Fibroblast of the aortic adventitia (primary cell): ENCODE measurements at regions not wholly inside any gene's neighbourhood (a gene's known extent, or its start where the extent isn't known, plus 50 kb on each side); places are given as distances from the start of the nearest gene placed in this dataset.

Experiments
- DNase-seq: peaks from one replicate; pipeline ENCODE4 v3.0.0-alpha.2; 2010; ENCODE audit warnings: low read depth
- H3K4me3 ChIP-seq: 2 replicates; pipeline ENCODE4 v1.5.1; 2011; ENCODE audit warnings: low read depth, mild to moderate bottlenecking, control low read depth, low read length, moderate library complexity
- TF ChIP-seq, protein P1 (sequence below): IDR thresholded peaks from 2 replicates; pipeline ENCODE4 v1.5.1; 2011; ENCODE audit warnings: mild to moderate bottlenecking, low read length, control low read depth, inconsistent platforms; ENCODE audit not compliant: insufficient read depth

DNA sequence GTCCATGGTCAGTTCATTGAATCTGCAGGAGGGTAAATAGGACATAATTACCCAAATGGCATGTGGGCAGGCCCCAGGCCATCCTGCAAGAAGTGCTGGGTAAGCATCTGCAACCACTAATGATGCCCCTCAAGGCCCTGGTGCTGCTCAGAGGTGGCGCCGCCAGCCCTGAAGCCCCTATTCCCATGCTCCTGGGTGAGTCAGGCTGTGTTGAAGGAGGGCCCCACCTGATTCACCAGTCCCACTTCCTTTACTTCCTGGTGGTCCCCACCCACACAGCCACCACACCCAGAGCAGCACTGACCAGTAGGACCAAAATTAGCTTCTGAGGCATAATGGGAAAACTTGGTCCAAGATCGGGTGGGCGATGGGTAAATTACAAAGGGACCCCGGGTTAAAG, 120.4 kb upstream of the SPRY4 start:
- no peak overlapping the region for H3K4me3 ChIP-seq
- DNase-seq, result no peak
- TF ChIP-seq, protein P1, sequence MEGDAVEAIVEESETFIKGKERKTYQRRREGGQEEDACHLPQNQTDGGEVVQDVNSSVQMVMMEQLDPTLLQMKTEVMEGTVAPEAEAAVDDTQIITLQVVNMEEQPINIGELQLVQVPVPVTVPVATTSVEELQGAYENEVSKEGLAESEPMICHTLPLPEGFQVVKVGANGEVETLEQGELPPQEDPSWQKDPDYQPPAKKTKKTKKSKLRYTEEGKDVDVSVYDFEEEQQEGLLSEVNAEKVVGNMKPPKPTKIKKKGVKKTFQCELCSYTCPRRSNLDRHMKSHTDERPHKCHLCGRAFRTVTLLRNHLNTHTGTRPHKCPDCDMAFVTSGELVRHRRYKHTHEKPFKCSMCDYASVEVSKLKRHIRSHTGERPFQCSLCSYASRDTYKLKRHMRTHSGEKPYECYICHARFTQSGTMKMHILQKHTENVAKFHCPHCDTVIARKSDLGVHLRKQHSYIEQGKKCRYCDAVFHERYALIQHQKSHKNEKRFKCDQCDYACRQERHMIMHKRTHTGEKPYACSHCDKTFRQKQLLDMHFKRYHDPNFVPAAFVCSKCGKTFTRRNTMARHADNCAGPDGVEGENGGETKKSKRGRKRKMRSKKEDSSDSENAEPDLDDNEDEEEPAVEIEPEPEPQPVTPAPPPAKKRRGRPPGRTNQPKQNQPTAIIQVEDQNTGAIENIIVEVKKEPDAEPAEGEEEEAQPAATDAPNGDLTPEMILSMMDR, result no peak

DNA sequence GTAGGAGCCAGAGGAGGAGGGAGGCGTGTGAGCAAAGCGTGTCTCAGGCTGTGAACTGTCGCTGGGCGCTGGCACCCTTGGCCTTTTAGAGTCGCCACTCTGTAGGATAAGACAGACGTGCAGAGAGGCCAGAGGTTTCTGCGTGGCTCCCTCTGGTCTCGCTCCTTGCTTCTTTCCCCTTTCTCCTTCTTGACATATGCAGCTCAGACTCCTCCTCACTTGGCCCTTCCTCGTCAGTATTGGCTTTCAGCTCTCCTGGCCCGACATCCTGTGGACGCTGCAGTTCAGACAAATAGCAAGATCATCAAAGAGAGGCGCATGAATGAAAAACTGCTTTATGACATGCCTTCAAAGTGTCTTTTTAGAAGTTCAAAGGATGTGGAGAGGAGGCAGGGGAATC, 116.8 kb upstream of the SPRY4 start:
- TF ChIP-seq, protein P1, result no peak

DNA sequence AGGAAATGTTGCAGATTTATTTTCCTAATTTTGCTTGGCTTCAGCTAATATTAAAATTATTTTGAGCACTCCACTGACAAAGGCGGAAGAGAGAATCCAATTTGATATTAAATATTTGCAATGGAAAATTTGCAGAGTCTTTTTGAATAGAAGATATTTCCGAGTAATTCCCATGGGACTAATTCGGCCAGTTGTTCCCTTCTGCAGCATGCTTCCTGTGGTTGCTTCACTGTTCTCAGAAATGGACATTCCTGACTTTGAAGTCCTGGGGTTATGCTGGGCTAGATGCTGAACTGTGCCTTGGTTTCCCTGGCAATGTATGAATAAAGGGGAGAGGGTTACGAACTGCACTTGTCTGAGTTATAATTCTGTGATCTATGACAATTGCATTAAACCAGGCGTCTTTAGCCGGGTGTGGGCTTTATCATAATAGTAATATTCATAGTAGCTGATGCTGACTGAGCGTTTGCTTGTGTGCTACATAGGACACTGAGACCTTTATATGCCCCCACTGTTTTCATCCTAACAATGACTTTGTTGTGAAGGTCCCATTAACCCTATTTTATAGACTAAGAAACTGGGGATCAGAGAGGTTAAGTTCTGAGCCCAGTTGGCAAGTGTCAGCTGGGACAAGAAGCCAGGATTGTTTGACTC, 114.5 kb upstream of the SPRY4 start:
- DNase-seq, result peak; percentile 45
- TF ChIP-seq, protein P1, result no peak
- no peak overlapping the region for H3K4me3 ChIP-seq

More for the DNA sequence above, 116.8 kb upstream of the SPRY4 start:
- no peak for DNase-seq
- no peak overlapping the region for H3K4me3 ChIP-seq

DNA sequence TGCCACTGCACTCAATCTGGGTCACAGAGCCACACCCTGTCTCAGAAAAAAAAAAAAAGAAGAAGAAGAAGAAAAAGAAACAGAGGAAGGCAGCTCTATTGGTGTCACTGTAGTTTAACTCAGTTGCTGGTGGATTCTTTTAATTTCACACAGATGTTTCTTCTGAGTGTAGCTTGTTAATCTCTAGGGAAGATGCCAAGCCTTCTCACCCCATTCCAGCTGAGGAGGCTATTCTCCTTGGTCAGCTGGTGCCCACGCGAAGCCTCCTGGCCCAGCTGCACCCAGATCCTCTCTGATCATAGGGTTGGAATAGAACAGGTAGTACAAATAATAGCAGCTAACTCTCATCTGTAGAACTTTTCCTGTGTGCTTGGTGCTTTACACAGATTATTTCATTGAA, 113.8 kb upstream of the SPRY4 start:
- DNase-seq, result no peak
- no peak overlapping the region for H3K4me3 ChIP-seq
- TF ChIP-seq, protein P1, result no peak

DNA sequence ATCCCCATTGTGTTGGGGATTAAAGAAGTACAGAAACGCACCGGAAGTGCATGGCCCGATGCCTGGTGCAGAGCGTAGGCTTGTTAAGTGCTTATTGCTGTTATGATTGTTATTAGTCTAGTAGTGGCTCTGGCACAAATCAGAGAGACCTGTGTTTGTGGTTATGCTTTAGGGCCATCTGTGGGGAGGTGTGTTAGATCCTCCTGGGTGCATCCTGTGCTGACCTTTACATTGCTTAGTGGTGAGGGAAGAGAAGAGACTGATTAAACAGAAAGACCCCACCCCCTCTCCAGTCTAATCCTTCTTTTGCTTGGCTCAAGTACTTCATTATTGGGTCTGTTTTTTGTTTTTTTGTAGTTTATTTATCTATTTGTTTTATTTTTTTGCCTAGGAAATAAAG, 112.7 kb upstream of the SPRY4 start:
- H3K4me3 ChIP-seq, result no peak overlapping the region
- TF ChIP-seq, protein P1, result no peak
- no peak for DNase-seq

DNA sequence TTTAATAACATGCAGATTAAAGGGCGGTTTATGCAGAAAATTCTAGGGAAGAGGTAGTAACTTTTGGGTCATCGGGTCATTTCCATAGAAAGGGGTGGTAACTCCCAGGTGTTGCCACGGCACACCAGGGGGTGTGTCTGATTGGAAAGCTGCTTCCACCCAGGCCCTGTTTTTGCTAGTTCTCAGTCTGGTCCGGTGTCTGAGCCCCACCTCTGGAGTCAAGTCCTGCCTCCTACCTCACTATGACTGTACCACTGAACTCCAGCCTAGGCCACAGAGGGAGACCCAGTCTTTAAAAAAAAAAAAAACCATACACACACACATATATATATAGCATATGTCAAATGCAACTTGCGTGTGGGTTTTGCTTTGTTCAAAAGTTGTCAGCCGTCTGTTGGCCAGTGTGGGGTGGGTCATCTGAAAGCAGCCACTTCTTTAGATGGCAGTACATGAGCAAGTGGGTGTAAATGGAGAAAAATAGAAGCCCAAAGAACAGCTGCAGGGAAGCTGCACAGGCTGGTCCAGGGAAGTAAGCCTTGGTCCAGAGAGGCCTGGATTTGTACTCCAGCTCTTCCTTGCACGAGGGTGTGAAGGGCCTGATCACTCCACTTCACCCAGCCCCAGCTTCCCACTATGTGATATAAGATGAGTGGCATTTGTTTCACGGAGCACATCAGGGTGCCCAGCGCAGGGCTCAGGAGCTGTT, 110.7 kb upstream of the SPRY4 start:
- no peak overlapping the region for H3K4me3 ChIP-seq
- TF ChIP-seq, protein P1, result no peak
- DNase-seq, result no peak

DNA sequence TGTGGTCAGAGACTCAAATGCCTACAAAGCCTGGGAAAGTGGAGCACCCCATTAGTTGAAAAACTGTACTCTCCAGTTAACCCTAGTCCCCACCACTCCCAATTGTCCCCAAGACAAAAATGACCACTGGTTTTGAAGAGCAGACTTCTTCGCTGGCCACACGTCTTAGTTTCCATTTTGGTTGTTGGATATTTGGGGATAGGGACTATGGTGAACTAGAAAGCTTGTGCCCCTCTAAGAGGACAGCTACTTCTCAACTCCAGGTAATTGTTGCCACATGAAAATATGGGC, 109.4 kb upstream of the SPRY4 start:
- TF ChIP-seq, protein P1, result no peak
- no peak overlapping the region for H3K4me3 ChIP-seq
- DNase-seq, result no peak
